ENCODE measurements at regions not wholly inside any gene's neighbourhood (a gene's known extent, or its start where the extent isn't known, plus 50 kb on each side); places are given as distances from the start of the nearest gene placed in this dataset.

- TF ChIP-seq ARNTL (CRISPR knock-in tag; IDR thresholded peaks at IDR 0.05; ENCODE audit: borderline replicate concordance, low read depth), result no peak
- TF ChIP-seq, protein P1, sequence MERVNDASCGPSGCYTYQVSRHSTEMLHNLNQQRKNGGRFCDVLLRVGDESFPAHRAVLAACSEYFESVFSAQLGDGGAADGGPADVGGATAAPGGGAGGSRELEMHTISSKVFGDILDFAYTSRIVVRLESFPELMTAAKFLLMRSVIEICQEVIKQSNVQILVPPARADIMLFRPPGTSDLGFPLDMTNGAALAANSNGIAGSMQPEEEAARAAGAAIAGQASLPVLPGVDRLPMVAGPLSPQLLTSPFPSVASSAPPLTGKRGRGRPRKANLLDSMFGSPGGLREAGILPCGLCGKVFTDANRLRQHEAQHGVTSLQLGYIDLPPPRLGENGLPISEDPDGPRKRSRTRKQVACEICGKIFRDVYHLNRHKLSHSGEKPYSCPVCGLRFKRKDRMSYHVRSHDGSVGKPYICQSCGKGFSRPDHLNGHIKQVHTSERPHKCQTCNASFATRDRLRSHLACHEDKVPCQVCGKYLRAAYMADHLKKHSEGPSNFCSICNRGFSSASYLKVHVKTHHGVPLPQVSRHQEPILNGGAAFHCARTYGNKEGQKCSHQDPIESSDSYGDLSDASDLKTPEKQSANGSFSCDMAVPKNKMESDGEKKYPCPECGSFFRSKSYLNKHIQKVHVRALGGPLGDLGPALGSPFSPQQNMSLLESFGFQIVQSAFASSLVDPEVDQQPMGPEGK (CRISPR knock-in tag; IDR thresholded peaks at IDR 0.05; ENCODE audit: borderline replicate concordance), result no peak
- ATAC-seq, result no peak
Observed at GRCh38 chr13:60758637-60759036, 361.6 kb downstream of the TDRD3 start.

- no peak for ATAC-seq
- TF ChIP-seq ZFP30 (CRISPR knock-in tag; IDR thresholded peaks at IDR 0.05) (no peak), POU6F1 (CRISPR knock-in tag; IDR thresholded peaks at IDR 0.05; ENCODE audit: borderline replicate concordance, low read depth) (no peak), ZNF565 (CRISPR knock-in tag; conservative IDR thresholded peaks at IDR 0.05; ENCODE audit: low read depth) (no peak), GLIS3 (CRISPR knock-in tag; IDR thresholded peaks at IDR 0.05) (no peak), BACH2 (CRISPR knock-in tag; IDR thresholded peaks at IDR 0.05; ENCODE audit: borderline replicate concordance) (no peak), TOX (CRISPR knock-in tag; IDR thresholded peaks at IDR 0.05; ENCODE audit: borderline replicate concordance) (no peak), CREB5 (CRISPR knock-in tag; IDR thresholded peaks at IDR 0.05; ENCODE audit: low read depth) (no peak), OSR1 (CRISPR knock-in tag; IDR thresholded peaks at IDR 0.05) (no peak), ZC3H10 (CRISPR knock-in tag; IDR thresholded peaks at IDR 0.05) (no peak), PPARA (CRISPR knock-in tag; IDR thresholded peaks at IDR 0.05; ENCODE audit: borderline replicate concordance) (no peak), ZFP3 (CRISPR knock-in tag; IDR thresholded peaks at IDR 0.05) (no peak), TCF4 (CRISPR knock-in tag; IDR thresholded peaks at IDR 0.05; ENCODE audit: borderline replicate concordance) (no peak), SNAI2 (CRISPR knock-in tag; IDR thresholded peaks at IDR 0.05) (no peak)
- TF ChIP-seq, protein P2, sequence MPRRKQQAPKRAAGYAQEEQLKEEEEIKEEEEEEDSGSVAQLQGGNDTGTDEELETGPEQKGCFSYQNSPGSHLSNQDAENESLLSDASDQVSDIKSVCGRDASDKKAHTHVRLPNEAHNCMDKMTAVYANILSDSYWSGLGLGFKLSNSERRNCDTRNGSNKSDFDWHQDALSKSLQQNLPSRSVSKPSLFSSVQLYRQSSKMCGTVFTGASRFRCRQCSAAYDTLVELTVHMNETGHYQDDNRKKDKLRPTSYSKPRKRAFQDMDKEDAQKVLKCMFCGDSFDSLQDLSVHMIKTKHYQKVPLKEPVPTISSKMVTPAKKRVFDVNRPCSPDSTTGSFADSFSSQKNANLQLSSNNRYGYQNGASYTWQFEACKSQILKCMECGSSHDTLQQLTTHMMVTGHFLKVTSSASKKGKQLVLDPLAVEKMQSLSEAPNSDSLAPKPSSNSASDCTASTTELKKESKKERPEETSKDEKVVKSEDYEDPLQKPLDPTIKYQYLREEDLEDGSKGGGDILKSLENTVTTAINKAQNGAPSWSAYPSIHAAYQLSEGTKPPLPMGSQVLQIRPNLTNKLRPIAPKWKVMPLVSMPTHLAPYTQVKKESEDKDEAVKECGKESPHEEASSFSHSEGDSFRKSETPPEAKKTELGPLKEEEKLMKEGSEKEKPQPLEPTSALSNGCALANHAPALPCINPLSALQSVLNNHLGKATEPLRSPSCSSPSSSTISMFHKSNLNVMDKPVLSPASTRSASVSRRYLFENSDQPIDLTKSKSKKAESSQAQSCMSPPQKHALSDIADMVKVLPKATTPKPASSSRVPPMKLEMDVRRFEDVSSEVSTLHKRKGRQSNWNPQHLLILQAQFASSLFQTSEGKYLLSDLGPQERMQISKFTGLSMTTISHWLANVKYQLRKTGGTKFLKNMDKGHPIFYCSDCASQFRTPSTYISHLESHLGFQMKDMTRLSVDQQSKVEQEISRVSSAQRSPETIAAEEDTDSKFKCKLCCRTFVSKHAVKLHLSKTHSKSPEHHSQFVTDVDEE (CRISPR knock-in tag; IDR thresholded peaks at IDR 0.05), result no peak
Observed at GRCh38 chr13:60757501-60758215, 360.6 kb downstream of the TDRD3 start.

DNA sequence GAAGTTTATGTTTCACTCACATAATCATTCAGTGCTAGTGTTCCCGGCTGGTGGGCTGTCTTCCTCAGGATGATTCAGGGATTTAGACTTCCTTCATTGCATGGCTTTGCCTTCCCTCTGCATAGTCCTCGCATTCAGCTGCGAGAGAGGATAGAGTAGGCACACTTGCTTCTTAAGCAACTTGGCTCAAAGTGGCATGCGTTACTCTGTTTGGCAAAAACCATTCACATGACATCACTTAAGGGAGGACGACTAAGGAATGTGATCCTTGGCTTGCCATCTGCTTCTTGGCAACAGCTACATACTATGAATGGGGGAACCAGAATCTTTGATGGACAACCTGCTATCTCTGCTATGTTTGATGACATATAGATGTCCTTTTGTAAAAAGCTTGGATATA, 359.3 kb downstream of the TDRD3 start:
- TF ChIP-seq ESRRG (CRISPR knock-in tag; IDR thresholded peaks at IDR 0.05) (no peak), ISL1 (CRISPR knock-in tag; IDR thresholded peaks at IDR 0.05) (peak; percentile 59)
- no peak for ATAC-seq

DNA sequence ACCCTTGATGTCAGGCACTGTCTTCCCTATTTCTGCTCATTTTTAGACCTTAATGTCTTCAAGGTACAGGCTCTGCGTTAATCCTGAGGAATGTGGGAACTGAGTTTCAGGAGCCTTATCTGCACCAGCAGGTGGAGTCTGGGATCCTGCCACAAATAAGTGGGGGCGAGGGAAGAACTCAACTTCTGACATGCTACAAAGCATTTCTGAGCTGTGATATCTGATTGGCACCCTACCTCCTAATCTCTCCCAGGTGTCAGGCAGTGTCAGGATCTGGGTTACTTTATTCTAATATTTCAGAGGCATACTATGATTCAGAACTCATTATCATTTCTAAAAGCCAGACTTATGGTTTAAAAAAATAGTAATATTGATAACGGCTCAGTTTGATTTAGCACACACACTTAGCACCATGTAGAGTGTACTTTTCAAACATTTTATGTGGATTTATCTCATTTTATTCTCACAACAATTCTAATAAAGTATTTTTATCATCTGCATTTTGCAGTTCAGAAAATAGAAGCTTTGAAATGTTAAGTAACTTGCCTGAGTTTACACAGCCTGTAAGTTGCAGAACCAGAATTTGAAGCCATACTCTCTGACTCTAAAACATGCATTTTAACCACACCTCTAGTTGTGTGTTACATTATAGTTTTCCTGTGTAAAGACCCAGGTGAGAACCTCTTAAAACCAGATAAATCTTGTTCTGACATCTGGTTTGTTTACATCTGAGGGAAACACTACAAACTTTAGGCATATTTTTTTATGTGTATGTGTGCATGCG, 358.6 kb downstream of the TDRD3 start:
- ATAC-seq, result no peak
- TF ChIP-seq TCF4 (CRISPR knock-in tag; IDR thresholded peaks at IDR 0.05; ENCODE audit: borderline replicate concordance) (no peak), ZNF8 (CRISPR knock-in tag; IDR thresholded peaks at IDR 0.05) (no peak), ISL1 (CRISPR knock-in tag; IDR thresholded peaks at IDR 0.05) (peak; percentile 75)
- TF ChIP-seq, protein P2 (CRISPR knock-in tag; IDR thresholded peaks at IDR 0.05), result 0 out of 2 replicates have a peak, but pooled peaks have one; percentile 19

Data from SK-N-SH treated with all-trans-retinoic acid at 6 μM for 48 hours (cell line).